ENCODE measurements at regions not wholly inside any gene's neighbourhood (a gene's known extent, or its start where the extent isn't known, plus 50 kb on each side); places are given as distances from the start of the nearest gene placed in this dataset.

- no peak for TF ChIP-seq CTCF (IDR thresholded peaks at IDR 0.05 in 8 of 11, conservative IDR thresholded peaks at IDR 0.05 in 3 of 11)
- TF ChIP-seq POLR2A (IDR thresholded peaks at IDR 0.05) = no peak
Measured at GRCh38 chr1:102470767-102471166, 474.0 kb upstream of the OLFM3 start.

All from spleen (tissue), 7 donors.